GM10266 (cell line): ENCODE measurements at regions not wholly inside any gene's neighbourhood (a gene's known extent, or its start where the extent isn't known, plus 50 kb on each side); places are given as distances from the start of the nearest gene placed in this dataset.
"Not testable (repeated sequence)": the region's sequence is repeated elsewhere in the genome, so short reads cannot be mapped to it uniquely, and the experiment has no call there.

Experiments used
- DNase-seq: peaks from one replicate; pipeline ENCODE4 v3.0.0; 2012; ENCODE audit errors: extremely low spot score
- CTCF ChIP-seq: IDR thresholded peaks from 2 replicates; pipeline ENCODE4 v1.5.1; 2012; ENCODE audit warnings: mild to moderate bottlenecking, low read depth; ENCODE audit not compliant: control insufficient read depth, insufficient read depth; ENCODE audit errors: missing control alignments

- no peak for TF ChIP-seq CTCF
- no peak for DNase-seq
Measured at GRCh38 chr6:48560408-48560807, 449.4 kb upstream of the PTCHD4 start.

GRCh38 chr6:48553467-48554189 lies 442.6 kb upstream of the PTCHD4 start:
- TF ChIP-seq CTCF, result no peak
- DNase-seq, result no peak

- DNase-seq, result no peak
- TF ChIP-seq CTCF, result no peak
Measured at GRCh38 chr6:48552905-48553304, 441.9 kb upstream of the PTCHD4 start.

GRCh38 chr6:48550603-48551002 lies 439.6 kb upstream of the PTCHD4 start:
- no peak for DNase-seq
- TF ChIP-seq CTCF, result no peak

- TF ChIP-seq CTCF, result no peak
- DNase-seq, result no peak
Measured at GRCh38 chr6:48542191-48542590, 431.2 kb upstream of the PTCHD4 start.

- no peak for TF ChIP-seq CTCF
- no peak for DNase-seq
Measured at GRCh38 chr6:48541649-48542048, 430.7 kb upstream of the PTCHD4 start.

GRCh38 chr6:48535582-48536009 lies 424.6 kb upstream of the PTCHD4 start:
- no peak for DNase-seq

GRCh38 chr6:48530978-48531377 lies 420.0 kb upstream of the PTCHD4 start:
- DNase-seq, result not testable (repeated sequence)

More at GRCh38 chr6:48535582-48536009, 424.6 kb upstream of the PTCHD4 start:
- TF ChIP-seq CTCF, result no peak
